Lower leg skin (tissue), 4 donors: ENCODE measurements at regions not wholly inside any gene's neighbourhood (a gene's known extent, or its start where the extent isn't known, plus 50 kb on each side); places are given as distances from the start of the nearest gene placed in this dataset.
"Not testable (repeated sequence)": the region's sequence is repeated elsewhere in the genome, so short reads cannot be mapped to it uniquely, and the experiment has no call there.

Source experiments
- DNase-seq, 2 donors: peaks; one replicate each; pipeline ENCODE4 v3.0.0-alpha.2; 2019; ENCODE audit warnings: low spot score in 2 of 2
- H3K4me3 ChIP-seq: fragments of 200-600 bp; sonication (generic); 2 replicates; pipeline ENCODE4 v1.5.1; 2017; ENCODE audit warnings: mild to moderate bottlenecking, low read depth; ENCODE audit not compliant: poor library complexity, severe bottlenecking
- POLR2A ChIP-seq, 2 donors: fragments of 450-650 bp; IDR thresholded peaks; one replicate each; pipeline ENCODE4 v1.6.1; 2016 to 2017; ENCODE audit warnings: antibody characterized with exemption in 2 of 2, mild to moderate bottlenecking in 1 of 2, moderate library complexity in 1 of 2
- WGBS, 2 donors: methylation state at CpG; one replicate each; pipeline ENCODE4 v1.1.5; 2018; 5-methylcytosine and 5-hydroxymethylcytosine counted together
- intact Hi-C: fragments of 100-400 bp; cut with DNase I; formaldehyde crosslinking; loops from one replicate; pipeline ENCODE4 v1.15.0; 2023; ENCODE audit warnings: low total_unique reads
- TF ChIP-seq, protein P1 (sequence below), 3 donors: fragments of 450-650 bp; IDR thresholded peaks; one replicate each; pipeline ENCODE4 v1.5.1; 2016; ENCODE audit warnings: antibody characterized with exemption in 3 of 3, mild to moderate bottlenecking in 3 of 3, moderate library complexity in 2 of 3

DNA sequence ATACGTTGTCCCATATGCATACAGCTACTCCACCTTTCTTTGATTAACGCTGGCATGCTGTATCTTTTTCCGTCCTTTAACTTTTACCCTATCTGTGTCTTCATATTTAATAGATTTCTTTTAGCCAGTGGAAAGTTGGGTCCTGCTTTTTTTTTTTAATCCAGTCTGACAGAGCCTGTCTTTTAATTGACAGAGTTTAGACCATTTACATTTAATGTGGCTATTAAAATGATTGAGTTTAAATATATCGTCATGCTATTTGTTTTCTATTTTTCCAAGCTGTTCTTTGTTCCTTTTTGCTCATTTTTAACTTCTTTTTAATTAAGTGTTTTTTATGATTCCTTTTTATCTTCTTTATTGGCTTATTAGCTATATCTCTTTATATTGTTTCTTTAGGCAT is 217.6 kb upstream of the NEBL start:
- no peak for DNase-seq
- H3K4me3 ChIP-seq, result no peak overlapping the region
- TF ChIP-seq, protein P1, sequence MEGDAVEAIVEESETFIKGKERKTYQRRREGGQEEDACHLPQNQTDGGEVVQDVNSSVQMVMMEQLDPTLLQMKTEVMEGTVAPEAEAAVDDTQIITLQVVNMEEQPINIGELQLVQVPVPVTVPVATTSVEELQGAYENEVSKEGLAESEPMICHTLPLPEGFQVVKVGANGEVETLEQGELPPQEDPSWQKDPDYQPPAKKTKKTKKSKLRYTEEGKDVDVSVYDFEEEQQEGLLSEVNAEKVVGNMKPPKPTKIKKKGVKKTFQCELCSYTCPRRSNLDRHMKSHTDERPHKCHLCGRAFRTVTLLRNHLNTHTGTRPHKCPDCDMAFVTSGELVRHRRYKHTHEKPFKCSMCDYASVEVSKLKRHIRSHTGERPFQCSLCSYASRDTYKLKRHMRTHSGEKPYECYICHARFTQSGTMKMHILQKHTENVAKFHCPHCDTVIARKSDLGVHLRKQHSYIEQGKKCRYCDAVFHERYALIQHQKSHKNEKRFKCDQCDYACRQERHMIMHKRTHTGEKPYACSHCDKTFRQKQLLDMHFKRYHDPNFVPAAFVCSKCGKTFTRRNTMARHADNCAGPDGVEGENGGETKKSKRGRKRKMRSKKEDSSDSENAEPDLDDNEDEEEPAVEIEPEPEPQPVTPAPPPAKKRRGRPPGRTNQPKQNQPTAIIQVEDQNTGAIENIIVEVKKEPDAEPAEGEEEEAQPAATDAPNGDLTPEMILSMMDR (IDR thresholded peaks at IDR 0.05), result no peak
- no peak for TF ChIP-seq POLR2A (IDR thresholded peaks at IDR 0.05)
- intact Hi-C loops, result no loop called here
- 94% methylated on average over 4 of the region's 4 CpGs for WGBS, 2 donors

DNA sequence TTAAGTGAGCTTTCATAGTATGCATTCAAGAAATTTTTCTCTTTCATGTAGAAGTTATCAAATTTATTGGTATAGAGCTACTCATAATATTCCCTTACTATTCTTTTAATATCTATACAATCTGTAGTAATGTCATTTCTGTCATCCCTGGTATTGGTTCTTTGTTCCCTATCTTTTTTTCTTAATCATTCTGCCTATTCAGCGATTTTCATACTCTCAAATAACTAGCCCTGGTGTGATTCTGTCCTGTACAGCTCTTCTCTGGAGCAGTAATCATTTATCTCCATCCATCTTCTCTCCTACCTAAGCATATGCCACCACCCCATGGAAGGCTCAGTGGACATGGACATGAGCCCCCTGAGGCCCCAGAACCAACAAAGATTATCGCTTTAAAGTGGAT is 213.2 kb upstream of the NEBL start:
- TF ChIP-seq, protein P1 (IDR thresholded peaks at IDR 0.05), result no peak
- no peak for TF ChIP-seq POLR2A (IDR thresholded peaks at IDR 0.05)
- intact Hi-C loops, result no loop called here
- 91 to 97% methylated on average over 2 of the region's 2 CpGs for WGBS, 2 donors

DNA sequence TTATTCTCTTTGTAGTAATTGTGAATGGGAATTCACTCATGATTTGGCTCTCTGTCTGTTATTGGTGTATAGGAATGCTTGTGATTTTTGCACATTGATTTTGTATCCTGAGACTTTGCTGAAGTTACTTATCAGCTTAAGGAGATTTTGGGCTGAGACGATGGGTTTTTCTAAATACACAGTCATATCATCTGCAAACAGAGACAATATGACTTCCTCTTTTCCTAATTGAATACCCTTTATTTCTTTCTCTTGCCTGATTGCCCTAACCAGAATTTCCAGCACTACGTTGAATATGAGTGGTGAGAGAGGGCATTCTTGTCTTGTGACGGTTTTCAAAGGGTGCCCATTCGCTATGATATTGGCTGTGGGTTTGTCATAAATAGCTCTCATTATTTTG is 209.8 kb upstream of the NEBL start:
- H3K4me3 ChIP-seq, DNase-seq, intact Hi-C loops: not testable (repeated sequence)
- WGBS, 2 donors, result 87% methylated on average over 4 of the region's 4 CpGs

More for the DNA sequence above, 213.2 kb upstream of the NEBL start:
- no peak for DNase-seq
- H3K4me3 ChIP-seq, result no peak overlapping the region

DNA sequence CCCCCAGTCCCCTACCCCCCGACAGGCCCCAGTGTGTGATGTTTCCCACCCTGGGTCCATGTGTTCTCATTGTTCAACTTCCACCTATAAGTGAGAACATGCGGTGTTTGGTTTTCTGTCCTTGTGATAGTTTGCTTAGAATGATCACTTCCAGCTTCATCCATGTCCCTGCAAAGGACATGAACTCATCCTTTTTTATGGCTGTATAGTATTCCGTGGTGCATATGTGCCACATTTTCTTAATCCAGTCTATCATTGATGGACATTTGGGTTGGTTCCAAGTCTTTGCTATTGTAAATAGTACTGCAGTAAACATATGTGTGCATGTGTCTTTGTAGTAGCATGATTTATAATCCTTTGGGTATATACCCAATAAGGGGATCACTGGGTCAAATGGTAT is 208.2 kb upstream of the NEBL start:
- DNase-seq, intact Hi-C loops, H3K4me3 ChIP-seq: not testable (repeated sequence)
- WGBS, 2 donors, result 79 to 82% methylated on average over 3 of the region's 3 CpGs

DNA sequence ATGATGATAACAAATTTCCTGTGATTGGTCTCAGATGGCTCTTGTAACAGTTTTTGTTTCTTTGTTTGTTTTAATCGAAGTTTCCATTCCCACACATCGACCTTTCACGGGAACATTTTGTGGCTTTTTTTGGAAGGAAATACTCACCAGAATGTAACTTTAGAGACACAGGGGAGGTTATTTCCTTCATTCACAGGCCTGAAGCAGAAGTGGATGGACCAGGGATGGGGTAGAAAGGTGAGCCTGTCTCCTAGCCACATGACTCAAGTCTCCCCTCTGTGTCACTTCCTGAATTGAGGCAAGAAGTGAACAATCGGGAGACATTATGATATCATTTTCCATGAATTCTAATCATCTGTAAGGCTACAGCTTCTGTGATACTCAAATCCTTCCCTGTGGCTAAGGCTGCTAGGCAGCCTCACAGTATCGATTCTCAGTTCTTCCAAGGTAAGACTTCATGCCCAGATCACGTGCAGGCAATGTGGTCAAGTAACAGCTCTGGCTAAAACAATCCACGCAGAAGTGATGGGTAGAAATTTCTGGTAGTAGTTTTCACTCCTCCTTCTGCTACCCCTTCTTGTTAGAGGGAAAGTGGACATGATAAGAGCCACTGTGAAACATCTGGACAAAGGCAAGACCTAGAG is 203.9 kb upstream of the NEBL start:
- no peak overlapping the region for H3K4me3 ChIP-seq
- DNase-seq, result no peak
- TF ChIP-seq POLR2A (IDR thresholded peaks at IDR 0.05), result no peak
- TF ChIP-seq, protein P1 (IDR thresholded peaks at IDR 0.05), result no peak
- WGBS, 2 donors, result 45 to 56% methylated on average over 7 of the region's 7 CpGs
- intact Hi-C loops, result no loop called here

DNA sequence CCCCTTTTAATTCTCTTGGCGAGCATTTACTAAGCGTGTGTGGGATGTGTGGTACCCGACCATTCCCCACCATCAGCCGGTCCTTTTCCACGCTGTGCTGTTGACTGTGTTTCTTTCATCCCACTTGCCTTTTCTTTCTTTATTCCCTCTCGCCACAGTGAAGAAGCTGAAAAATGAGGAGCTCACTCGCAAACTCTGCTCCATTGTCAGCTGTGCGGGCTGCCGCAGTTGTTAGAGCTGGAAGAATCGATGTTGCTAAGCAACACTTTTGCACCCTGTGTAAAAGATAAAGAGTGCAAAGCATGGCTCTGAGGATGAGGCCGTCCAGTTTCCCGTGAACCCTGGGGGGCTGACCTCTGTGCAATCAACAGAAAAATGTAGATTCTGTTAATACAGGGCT is 203.1 kb upstream of the NEBL start:
- H3K4me3 ChIP-seq, result no peak overlapping the region
- intact Hi-C loops, result no loop called here
- no peak for TF ChIP-seq POLR2A (IDR thresholded peaks at IDR 0.05)
- TF ChIP-seq, protein P1 (IDR thresholded peaks at IDR 0.05), result no peak
- WGBS, 2 donors, result 66 to 81% methylated on average over 12 of the region's 12 CpGs
- no peak for DNase-seq
